ENCODE measurements at regions not wholly inside any gene's neighbourhood (a gene's known extent, or its start where the extent isn't known, plus 50 kb on each side); places are given as distances from the start of the nearest gene placed in this dataset.
"Not testable (repeated sequence)": the region's sequence is repeated elsewhere in the genome, so short reads cannot be mapped to it uniquely, and the experiment has no call there.

GRCh38 chr2:204145791-204146190 lies 209.2 kb downstream of the ICOS start:
- no peaks in the 10 kb centered on the region for H3K9me3 ChIP-seq (ENCODE audit: control insufficient read depth, insufficient read depth, low read length)
- intact Hi-C loops (cut with micrococcal nuclease) = loop anchor here (1.0 to 10.0 kb wide), 3 partner anchors 33 to 1529 kb away; no protein-coding TSS in a partner anchor
- H3K36me3 Mint-ChIP-seq = no peaks in the 10 kb centered on the region
- DNase-seq (no peak), ATAC-seq (peak in 2 of 3 donors; percentile 31 to 43)
- no peaks in the 10 kb centered on the region for H3K9me3 Mint-ChIP-seq
- H3K4me1 Mint-ChIP-seq = peaks cover 11 to 12% of the 10 kb centered on the region in 2 donors
- 34% methylated on average over 7 of the region's 8 CpGs for WGBS (ENCODE audit: insufficient coverage)
- peaks cover 28 to 46% of the 10 kb centered on the region in 2 donors for H3K27me3 Mint-ChIP-seq (ENCODE audit: low read depth in 2 of 2)
- H3K4me3 Mint-ChIP-seq = peak overlapping the region; percentile 86
- H3K27ac ChIP-seq (ENCODE audit: low read length) = no peak overlapping the region
- peak overlapping the region; percentile 45 to 51 for H3K27ac Mint-ChIP-seq
- H3K36me3 ChIP-seq (ENCODE audit: control insufficient read depth, insufficient read depth, low read length) = no peaks in the 10 kb centered on the region
- TF ChIP-seq CTCF (IDR thresholded peaks at IDR 0.05) = no peak
- no peaks in the 10 kb centered on the region for H3K27me3 ChIP-seq (ENCODE audit: control insufficient read depth, insufficient read depth, low read length)
- H3K4me1 ChIP-seq (ENCODE audit: control insufficient read depth, insufficient read depth, low read length) = peaks cover 5% of the 10 kb centered on the region
- peak overlapping the region; percentile 19 for H3K4me3 ChIP-seq (ENCODE audit: low read length)

- H3K27ac Mint-ChIP-seq; H3K27ac ChIP-seq (ENCODE audit: low read length); DNase-seq; H3K27me3 ChIP-seq (ENCODE audit: control insufficient read depth, insufficient read depth, low read length); H3K9me3 ChIP-seq (ENCODE audit: control insufficient read depth, insufficient read depth, low read length); H3K36me3 ChIP-seq (ENCODE audit: control insufficient read depth, insufficient read depth, low read length); ATAC-seq; H3K4me3 Mint-ChIP-seq; H3K9me3 Mint-ChIP-seq; H3K36me3 Mint-ChIP-seq; H3K4me3 ChIP-seq (ENCODE audit: low read length); H3K4me1 ChIP-seq (ENCODE audit: control insufficient read depth, insufficient read depth, low read length): not testable (repeated sequence)
- Mint-ChIP-seq H3K27me3 (ENCODE audit: low read depth in 2 of 2) (peaks cover 30 to 55% of the 10 kb centered on the region in 2 donors), H3K4me1 (peaks cover 11 to 12% of the 10 kb centered on the region in 2 donors)
- intact Hi-C loops (cut with micrococcal nuclease) = loop anchor here (10.0 kb wide), 1 partner anchor 1528 kb away; no protein-coding TSS in a partner anchor
- WGBS (ENCODE audit: insufficient coverage) = 91% methylated on average over 2 of the region's 2 CpGs
Observed at GRCh38 chr2:204147040-204147439, 210.5 kb downstream of the ICOS start.

- WGBS (ENCODE audit: insufficient coverage) = 82% methylated on average over 7 of the region's 7 CpGs
- Mint-ChIP-seq H3K9me3 (no peaks in the 10 kb centered on the region), H3K4me3 (no peak overlapping the region), H3K27me3 (ENCODE audit: low read depth in 2 of 2) (peaks cover 28 to 51% of the 10 kb centered on the region in 2 donors), H3K36me3 (no peaks in the 10 kb centered on the region), H3K4me1 (peaks cover 5 to 6% of the 10 kb centered on the region in 2 donors), H3K27ac (no peak overlapping the region)
- Histone ChIP-seq H3K27ac (ENCODE audit: low read length) (no peak overlapping the region), H3K9me3 (ENCODE audit: control insufficient read depth, insufficient read depth, low read length) (no peaks in the 10 kb centered on the region), H3K36me3 (ENCODE audit: control insufficient read depth, insufficient read depth, low read length) (no peaks in the 10 kb centered on the region), H3K4me3 (ENCODE audit: low read length) (no peak overlapping the region), H3K27me3 (ENCODE audit: control insufficient read depth, insufficient read depth, low read length) (no peaks in the 10 kb centered on the region), H3K4me1 (ENCODE audit: control insufficient read depth, insufficient read depth, low read length) (no peaks in the 10 kb centered on the region)
- no peak for TF ChIP-seq CTCF (IDR thresholded peaks at IDR 0.05)
- intact Hi-C loops (cut with micrococcal nuclease) = no loop called here
- no peak for DNase-seq
- ATAC-seq = no peak
Observed at GRCh38 chr2:204150721-204151120, 214.2 kb downstream of the ICOS start.

- no peaks in the 10 kb centered on the region for H3K36me3 Mint-ChIP-seq
- Histone ChIP-seq H3K36me3 (ENCODE audit: control insufficient read depth, insufficient read depth, low read length) (no peaks in the 10 kb centered on the region), H3K9me3 (ENCODE audit: control insufficient read depth, insufficient read depth, low read length) (no peaks in the 10 kb centered on the region), H3K4me3 (ENCODE audit: low read length) (no peak overlapping the region), H3K27ac (ENCODE audit: low read length) (no peak overlapping the region), H3K4me1 (ENCODE audit: control insufficient read depth, insufficient read depth, low read length) (no peaks in the 10 kb centered on the region), H3K27me3 (ENCODE audit: control insufficient read depth, insufficient read depth, low read length) (no peaks in the 10 kb centered on the region)
- no peaks in the 10 kb centered on the region for H3K4me1 Mint-ChIP-seq
- intact Hi-C loops (cut with micrococcal nuclease) = no loop called here
- ATAC-seq (no peak), DNase-seq (no peak)
- 91% methylated on average over 3 of the region's 3 CpGs for WGBS (ENCODE audit: insufficient coverage)
- no peak overlapping the region for H3K4me3 Mint-ChIP-seq
- no peak overlapping the region for H3K27ac Mint-ChIP-seq
- TF ChIP-seq CTCF (IDR thresholded peaks at IDR 0.05) = no peak
- H3K9me3 Mint-ChIP-seq = no peaks in the 10 kb centered on the region
- H3K27me3 Mint-ChIP-seq (ENCODE audit: low read depth in 2 of 2) = peaks cover 28 to 42% of the 10 kb centered on the region in 2 donors
Observed at GRCh38 chr2:204152616-204153015, 216.1 kb downstream of the ICOS start.
